MCF 10A (cell line): ENCODE measurements at regions not wholly inside any gene's neighbourhood (a gene's known extent, or its start where the extent isn't known, plus 50 kb on each side); places are given as distances from the start of the nearest gene placed in this dataset.
A peak's percentile ranks its signal among the peaks of the same experiment; 100 is the strongest.
"Not testable (repeated sequence)": the region's sequence is repeated elsewhere in the genome, so short reads cannot be mapped to it uniquely, and the experiment has no call there.

Experiments
- BruUV-seq: library from RNA; stranded (reverse); fragments of 400-500 nt; replicated peaks from 2 replicates; lab custom pipeline; 2021; lab: Mats Ljungman, UMichigan
- CTCF ChIA-PET: fragments of 300-600 bp; sonication (Branson Sonifier 250); formaldehyde crosslinking; extraction: SDS; loops from one replicate; lab custom pipeline; 2021; ENCODE audit warnings: antibody characterized with exemption, inconsistent platforms; lab: Yijun Ruan, JAX
- POLR2A ChIA-PET: fragments of 300-600, 350-650 bp; sonication (Branson Sonifier 250); formaldehyde crosslinking; extraction: SDS; loops from one replicate; lab custom pipeline; 2020; ENCODE audit warnings: antibody characterized with exemption, inconsistent platforms; lab: Yijun Ruan, JAX
- DNase-seq: peaks from one replicate; pipeline ENCODE4 v3.0.0-alpha.2; 2018; ENCODE audit not compliant: unreplicated experiment
- H3K27ac Mint-ChIP-seq: one replicate; pipeline ENCODE4 v1.8.0; 2022; ENCODE audit warnings: mild to moderate bottlenecking, low read depth, mixed read lengths; ENCODE audit not compliant: unreplicated experiment
- H3K27me3 Mint-ChIP-seq: one replicate; pipeline ENCODE4 v1.8.0; 2022; ENCODE audit warnings: mixed read lengths; ENCODE audit not compliant: insufficient read depth, unreplicated experiment
- H3K36me3 Mint-ChIP-seq: one replicate; pipeline ENCODE4 v1.8.0; 2022; ENCODE audit warnings: mild to moderate bottlenecking, moderate library complexity, mixed read lengths; ENCODE audit not compliant: insufficient read depth, unreplicated experiment
- H3K4me1 Mint-ChIP-seq: one replicate; pipeline ENCODE4 v1.8.0; 2022; ENCODE audit warnings: mixed read lengths; ENCODE audit not compliant: insufficient read depth, unreplicated experiment
- H3K4me3 Mint-ChIP-seq: one replicate; pipeline ENCODE4 v1.8.0; 2022; ENCODE audit warnings: mild to moderate bottlenecking, moderate library complexity, mixed read lengths; ENCODE audit not compliant: unreplicated experiment
- H3K9me3 Mint-ChIP-seq: one replicate; pipeline ENCODE4 v1.8.0; 2022; ENCODE audit warnings: mixed read lengths; ENCODE audit not compliant: unreplicated experiment
- CTCF ChIP-seq: fragments of 200-600 bp; IDR thresholded peaks from one replicate; pipeline ENCODE4 v1.8.0; 2022; ENCODE audit warnings: antibody characterized with exemption, mild to moderate bottlenecking; ENCODE audit not compliant: unreplicated experiment
- intact Hi-C: fragments of 100-400 bp; cut with micrococcal nuclease; formaldehyde crosslinking; loops from 2 replicates; pipeline ENCODE4 v1.14.1; 2022

- H3K9me3 Mint-ChIP-seq: no peaks in the 10 kb centered on the region
- no peak overlapping the region for H3K27ac Mint-ChIP-seq
- H3K36me3 Mint-ChIP-seq: no peaks in the 10 kb centered on the region
- no peak for TF ChIP-seq CTCF
- peaks cover under 1% of the 10 kb centered on the region for H3K27me3 Mint-ChIP-seq
- peaks cover 10% of the 10 kb centered on the region for H3K4me1 Mint-ChIP-seq
- CTCF ChIA-PET: interaction anchor here (0.6 to 5.1 kb wide), 7 partner anchors 9 to 379 kb away, joined by 3 to 83 read pairs (median 19); partner anchors contain the start of gene SNX18
- no peak overlapping the region for H3K4me3 Mint-ChIP-seq
- intact Hi-C loops: no loop called here
- no TSS peak for BruUV-seq
- DNase-seq: no peak
- POLR2A ChIA-PET: interaction anchor here (0.6 to 0.7 kb wide), 2 partner anchors 17 to 114 kb away, joined by 3 to 4 read pairs; no protein-coding TSS in a partner anchor
Observed at GRCh38 chr5:54868511-54869483, 116.6 kb downstream of the ESM1 start.

- Mint-ChIP-seq H3K27me3 (peaks cover 13% of the 10 kb centered on the region), H3K4me1 (peaks cover 6% of the 10 kb centered on the region), H3K4me3 (peak overlapping the region; percentile 44), H3K36me3 (no peaks in the 10 kb centered on the region), H3K9me3 (no peaks in the 10 kb centered on the region), H3K27ac (no peak overlapping the region)
- CTCF ChIA-PET: interaction anchor here (0.5 to 5.1 kb wide), 46 partner anchors 11 to 1342 kb away, joined by 3 to 83 read pairs (median 4); partner anchors contain the start of genes GPX8 and SNX18
- peak; percentile 49 for TF ChIP-seq CTCF
- intact Hi-C loops: loop anchor here (1.0 to 2.0 kb wide), 3 partner anchors 23 to 350 kb away; partner anchors contain the start of gene SNX18
- no TSS peak for BruUV-seq
- POLR2A ChIA-PET: interaction anchor here (0.7 to 1.9 kb wide), 6 partner anchors 11 to 350 kb away, joined by 3 to 8 read pairs (median 4); partner anchors contain the start of gene SNX18
- DNase-seq: peak; percentile 57
Observed at GRCh38 chr5:54867310-54867944, 118.0 kb downstream of the ESM1 start.

GRCh38 chr5:54864911-54865515 lies 120.4 kb downstream of the ESM1 start:
- H3K36me3 Mint-ChIP-seq, H3K27ac Mint-ChIP-seq, intact Hi-C loops, DNase-seq, H3K4me3 Mint-ChIP-seq, POLR2A ChIA-PET, H3K9me3 Mint-ChIP-seq, BruUV-seq: not testable (repeated sequence)
- peaks cover 16% of the 10 kb centered on the region for H3K27me3 Mint-ChIP-seq
- CTCF ChIA-PET: interaction anchor here (0.7 to 5.1 kb wide), 15 partner anchors 8 to 611 kb away, joined by 3 to 83 read pairs (median 3); partner anchors contain the start of genes GPX8 and SNX18
- H3K4me1 Mint-ChIP-seq: peaks cover 12% of the 10 kb centered on the region

GRCh38 chr5:54862036-54862435 lies 123.4 kb downstream of the ESM1 start:
- Mint-ChIP-seq H3K4me3 (no peak overlapping the region), H3K27ac (no peak overlapping the region), H3K4me1 (peaks cover 8% of the 10 kb centered on the region), H3K27me3 (peaks cover 23% of the 10 kb centered on the region), H3K9me3 (peaks cover 21% of the 10 kb centered on the region), H3K36me3 (no peaks in the 10 kb centered on the region)
- POLR2A ChIA-PET: interaction anchor here (0.7 to 1.2 kb wide), 2 partner anchors 12 to 427 kb away, joined by 3 read pairs; no protein-coding TSS in a partner anchor
- CTCF ChIA-PET: interaction anchor here (0.8 to 1.9 kb wide), 7 partner anchors 9 to 344 kb away, joined by 3 to 8 read pairs (median 4); no protein-coding TSS in a partner anchor
- no TSS peak for BruUV-seq
- TF ChIP-seq CTCF: no peak
- no peak for DNase-seq
- intact Hi-C loops: no loop called here
